IMR-90 (cell line): ENCODE measurements at regions not wholly inside any gene's neighbourhood (a gene's known extent, or its start where the extent isn't known, plus 50 kb on each side); places are given as distances from the start of the nearest gene placed in this dataset.

Experiments used
- ATAC-seq: fragments of 200-7000 bp; cut with Tn5 transposase; 2 replicates; pipeline ENCODE4 v1.9.1; 2020; ENCODE audit warnings: low read depth, mild to moderate bottlenecking, moderate library complexity
- BruUV-seq: library from RNA; stranded (reverse); fragments of 400-500 nt; replicated peaks from 2 replicates; lab custom pipeline; 2021; lab: Mats Ljungman, UMichigan
- CTCF ChIA-PET: fragments of 300-600 bp; formaldehyde crosslinking; extraction: SDS; loops from one replicate; lab custom pipeline; 2021; ENCODE audit warnings: antibody characterized with exemption; lab: Yijun Ruan, JAX
- POLR2A ChIA-PET: fragments of 300-600 bp; sonication (Branson Sonifier 250); formaldehyde crosslinking; loops from one replicate; lab custom pipeline; 2022; ENCODE audit warnings: antibody characterized with exemption; ENCODE audit not compliant: unreplicated experiment; lab: Charles Lee
- DNase-seq: peaks from one replicate; pipeline ENCODE4 v3.0.0; 2013
- H2AFZ ChIP-seq: replicated peaks from 2 replicates; pipeline ENCODE3; 2013; ENCODE audit warnings: low read length, mild to moderate bottlenecking; ENCODE audit not compliant: poor library complexity
- H2AK5ac ChIP-seq: 2 replicates; pipeline ENCODE4 v1.6.1; 2013; ENCODE audit warnings: low read depth, low read length, inconsistent platforms
- H2AK9ac ChIP-seq: replicated peaks from 2 replicates; pipeline ENCODE3; 2013; ENCODE audit warnings: mild to moderate bottlenecking, low read depth, low read length, moderate library complexity; ENCODE audit not compliant: poor library complexity
- H2BK120ac ChIP-seq: 2 replicates; pipeline ENCODE4 v1.6.1; 2013; ENCODE audit warnings: low read depth, low read length, inconsistent platforms
- H2BK15ac ChIP-seq: 3 replicates; pipeline ENCODE4 v1.6.1; 2013; ENCODE audit warnings: low read depth, low read length, inconsistent platforms
- H2BK20ac ChIP-seq: 2 replicates; pipeline ENCODE4 v1.6.1; 2013; ENCODE audit warnings: low read depth, mild to moderate bottlenecking, inconsistent platforms, low read length, moderate library complexity
- H2BK5ac ChIP-seq: 2 replicates; pipeline ENCODE4 v1.6.1; 2013; ENCODE audit warnings: mild to moderate bottlenecking, low read depth, low read length, inconsistent platforms; ENCODE audit not compliant: poor library complexity, severe bottlenecking
- H3K14ac ChIP-seq: replicated peaks from 2 replicates; pipeline ENCODE4 v1.6.1; 2013; ENCODE audit warnings: low read depth, low read length, inconsistent platforms
- H3K18ac ChIP-seq: 2 replicates; pipeline ENCODE4 v1.6.1; 2013; ENCODE audit warnings: low read depth, low read length, control low read depth
- H3K23ac ChIP-seq: 2 replicates; pipeline ENCODE4 v1.6.1; 2013; ENCODE audit warnings: low read depth, low read length, inconsistent platforms
- H3K27ac ChIP-seq: 2 replicates; pipeline ENCODE4 v1.5.1; 2013; ENCODE audit warnings: mild to moderate bottlenecking, control low read depth, low read length; ENCODE audit not compliant: insufficient read depth
- H3K27me3 ChIP-seq: 2 replicates; pipeline ENCODE4 v1.6.1; 2013; ENCODE audit warnings: low read length; ENCODE audit not compliant: control insufficient read depth, insufficient read depth
- H3K36me3 ChIP-seq: 2 replicates; pipeline ENCODE4 v1.6.1; 2013; ENCODE audit warnings: low read length, mixed read lengths; ENCODE audit not compliant: control insufficient read depth, insufficient read depth
- H3K4ac ChIP-seq: 2 replicates; pipeline ENCODE4 v1.6.1; 2013; ENCODE audit warnings: low read depth, low read length, inconsistent platforms
- H3K4me1 ChIP-seq: 2 replicates; pipeline ENCODE4 v1.6.1; 2013; ENCODE audit warnings: low read length, mixed read lengths; ENCODE audit not compliant: control insufficient read depth, insufficient read depth
- H3K4me2 ChIP-seq: 2 replicates; pipeline ENCODE4 v1.6.1; 2013; ENCODE audit warnings: low read depth, mild to moderate bottlenecking, control low read depth, low read length, moderate library complexity
- H3K4me3 ChIP-seq: 2 replicates; pipeline ENCODE4 v1.5.1; 2013; ENCODE audit warnings: low read depth, mild to moderate bottlenecking, control low read depth, low read length, moderate library complexity; ENCODE audit not compliant: insufficient read depth
- H3K56ac ChIP-seq: 2 replicates; pipeline ENCODE4 v1.6.1; 2013; ENCODE audit warnings: low read length, inconsistent platforms; ENCODE audit not compliant: insufficient read depth; ENCODE audit errors: extremely low read depth
- H3K79me1 ChIP-seq, 2 experiments: 2 replicates each; pipeline ENCODE4 v1.6.1; 2013; ENCODE audit warnings: low read length in 2 of 2, inconsistent platforms in 1 of 2, low read depth in 1 of 2
- H3K9ac ChIP-seq: 2 replicates; pipeline ENCODE4 v1.6.1; 2013; ENCODE audit warnings: low read depth, low read length, control low read depth
- H3K9me1 ChIP-seq: 2 replicates; pipeline ENCODE4 v1.6.1; 2013; ENCODE audit warnings: low read length, inconsistent platforms; ENCODE audit not compliant: insufficient read depth
- H3K9me3 ChIP-seq: 2 replicates; pipeline ENCODE4 v1.6.1; 2013; ENCODE audit warnings: low read length; ENCODE audit not compliant: control insufficient read depth, insufficient read depth
- H4K20me1 ChIP-seq: 2 replicates; pipeline ENCODE4 v1.6.1; 2013; ENCODE audit warnings: low read length, inconsistent platforms; ENCODE audit not compliant: insufficient read depth
- H4K5ac ChIP-seq: 2 replicates; pipeline ENCODE4 v1.6.1; 2013; ENCODE audit warnings: mild to moderate bottlenecking, low read depth, low read length, control low read depth
- H4K8ac ChIP-seq, 2 experiments: 2 replicates each; pipeline ENCODE4 v1.6.1; 2013; ENCODE audit warnings: low read depth in 2 of 2, low read length in 2 of 2, control low read depth in 1 of 2, inconsistent platforms in 1 of 2
- H4K91ac ChIP-seq: 2 replicates; pipeline ENCODE4 v1.6.1; 2013; ENCODE audit warnings: low read depth, low read length, inconsistent platforms; ENCODE audit not compliant: insufficient read depth
- BHLHE40 ChIP-seq: fragments of 150-350 bp; IDR thresholded peaks from 2 replicates; pipeline ENCODE4 v1.6.1; 2016; ENCODE audit warnings: mild to moderate bottlenecking, low read depth, low read length
- CEBPB ChIP-seq: IDR thresholded peaks from 2 replicates; pipeline ENCODE4 v1.6.1; 2012; ENCODE audit warnings: low read depth, low read length, improper control_type of control experiment
- CHD1 ChIP-seq: IDR thresholded peaks from 2 replicates; pipeline ENCODE4 v1.6.1; 2012; ENCODE audit warnings: low read depth, low read length, improper control_type of control experiment
- CTCF ChIP-seq: conservative IDR thresholded peaks from 2 replicates; pipeline ENCODE4 v1.5.1; 2012; ENCODE audit warnings: mild to moderate bottlenecking, low read depth, low read length, improper control_type of control experiment
- ELK1 ChIP-seq: fragments of 150-350 bp; IDR thresholded peaks from 2 replicates; pipeline ENCODE4 v1.6.1; 2016; ENCODE audit warnings: low read depth, mild to moderate bottlenecking, low read length, moderate library complexity, borderline replicate concordance
- FOS ChIP-seq: fragments of 150-350 bp; IDR thresholded peaks from 2 replicates; pipeline ENCODE4 v1.6.1; 2016; ENCODE audit warnings: low read depth, low read length
- MAFK ChIP-seq: IDR thresholded peaks from 2 replicates; pipeline ENCODE4 v1.6.1; 2012; ENCODE audit warnings: low read depth, low read length, improper control_type of control experiment
- MAZ ChIP-seq: IDR thresholded peaks from 2 replicates; pipeline ENCODE4 v1.6.1; 2012; ENCODE audit warnings: low read depth, mild to moderate bottlenecking, low read length, improper control_type of control experiment, moderate library complexity, borderline replicate concordance
- MXI1 ChIP-seq: IDR thresholded peaks from 2 replicates; pipeline ENCODE4 v1.6.1; 2012; ENCODE audit warnings: low read depth, mild to moderate bottlenecking, low read length, moderate library complexity, borderline replicate concordance
- RFX5 ChIP-seq: IDR thresholded peaks from 2 replicates; pipeline ENCODE4 v1.8.0; 2012; ENCODE audit warnings: low read depth, mild to moderate bottlenecking, low read length, moderate library complexity
- SMC3 ChIP-seq: fragments of 150-350 bp; IDR thresholded peaks from 2 replicates; pipeline ENCODE4 v1.6.1; 2016; ENCODE audit warnings: low read depth, mild to moderate bottlenecking, antibody characterized with exemption, low read length, moderate library complexity
- USF2 ChIP-seq: fragments of 150-350 bp; IDR thresholded peaks from 2 replicates; pipeline ENCODE4 v1.6.1; 2017; ENCODE audit warnings: mild to moderate bottlenecking, antibody characterized with exemption, low read length, low read depth
- dilution Hi-C: fragments of 300-500 bp; cut with HindIII; formaldehyde crosslinking; loops from one replicate; pipeline ENCODE4 v1.14.3; 2018; ENCODE audit warnings: low sequenced_read_pairs; ENCODE audit not compliant: unreplicated experiment
- in situ Hi-C: fragments of 300-500 bp; cut with MboI; formaldehyde crosslinking; loops from 3 replicates; pipeline ENCODE4 v1.14.3; 2019; ENCODE audit warnings: low sequenced_read_pairs, inconsistent platforms, mixed read lengths
- intact Hi-C: fragments of 100-400 bp; cut with micrococcal nuclease; formaldehyde crosslinking; loops from 2 replicates; pipeline ENCODE4 v1.10.0; 2022

- Histone ChIP-seq H4K8ac (no peak overlapping the region), H3K9ac (no peak overlapping the region), H3K27ac (no peak overlapping the region), H4K91ac (no peak overlapping the region), H2BK15ac (no peak overlapping the region), H2BK5ac (no peak overlapping the region), H3K27me3 (no peaks in the 10 kb centered on the region), H3K14ac (no peak overlapping the region), H2BK20ac (no peak overlapping the region), H3K18ac (no peak overlapping the region), H4K20me1 (no peaks in the 10 kb centered on the region), H2AK5ac (no peak overlapping the region), H3K23ac (no peak overlapping the region), H3K4ac (no peak overlapping the region), H3K4me2 (no peak overlapping the region), H3K56ac (no peak overlapping the region), H3K4me3 (no peak overlapping the region), H3K4me1 (no peaks in the 10 kb centered on the region), H3K9me1 (no peaks in the 10 kb centered on the region), H3K36me3 (no peaks in the 10 kb centered on the region), H4K5ac (no peak overlapping the region), H3K79me1 (no peaks in the 10 kb centered on the region), H3K9me3 (no peaks in the 10 kb centered on the region), H2AFZ (no peak overlapping the region), H2AK9ac (no peak overlapping the region), H2BK120ac (no peak overlapping the region)
- in situ Hi-C loops: no loop called here
- intact Hi-C loops: no loop called here
- CTCF ChIA-PET: no interaction called here
- TF ChIP-seq CHD1 (no peak), MAZ (no peak), BHLHE40 (no peak), SMC3 (no peak), ELK1 (no peak), MXI1 (no peak), CEBPB (no peak), MAFK (no peak), FOS (no peak), RFX5 (no peak), CTCF (no peak), USF2 (no peak)
- DNase-seq: no peak
- ATAC-seq: no peak
- no TSS peak for BruUV-seq
- POLR2A ChIA-PET: no interaction called here
- dilution Hi-C loops: no loop called here
Observed at GRCh38 chr7:85685901-85686300, 499.0 kb upstream of the SEMA3D start.
